ENCODE measurements at regions not wholly inside any gene's neighbourhood (a gene's known extent, or its start where the extent isn't known, plus 50 kb on each side); places are given as distances from the start of the nearest gene placed in this dataset.
A peak's percentile ranks its signal among the peaks of the same experiment; 100 is the strongest.

DNA sequence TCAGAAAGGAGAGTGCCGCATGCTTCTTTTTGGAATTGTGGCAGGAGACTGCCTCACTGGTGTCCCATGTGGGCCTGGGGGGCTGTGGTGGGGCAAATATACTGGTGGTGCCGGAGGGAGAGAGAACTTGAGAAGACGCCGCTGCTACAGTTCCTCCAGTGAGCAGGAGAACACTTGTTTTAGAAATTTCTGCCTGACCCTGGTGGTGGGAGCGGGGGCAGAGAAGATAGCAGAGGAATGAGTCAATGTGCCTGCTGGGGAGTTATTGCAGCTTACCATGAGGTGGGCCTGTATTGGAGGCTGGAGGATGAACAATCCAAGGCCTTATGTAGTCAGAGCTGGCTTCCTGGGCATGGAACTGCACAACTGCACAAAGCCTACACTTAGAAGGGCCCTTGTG, 211.8 kb downstream of the SNAPC1 start:
- Mint-ChIP-seq H3K4me1 (peaks cover 10 to 12% of the 10 kb centered on the region in 2 experiments), H3K27ac (peak overlapping the region in 2 of 3 experiments; percentile 39 to 60; a peak in 2 of 7 replicates)

More for the DNA sequence above, 211.8 kb downstream of the SNAPC1 start:
- Histone ChIP-seq H3K23me2 (ENCODE audit: insufficient read length, low read depth, low read length, poor library complexity, severe bottlenecking) (no peaks in the 10 kb centered on the region), H2BK15ac (ENCODE audit: low read depth, low read length) (no peak overlapping the region), H3T11ph (ENCODE audit: low read length) (no peak overlapping the region), H3K56ac (ENCODE audit: insufficient read length, low read depth, low read length) (no peak overlapping the region), H3K4ac (ENCODE audit: low read depth, low read length) (no peak overlapping the region; the same call in 1 of the 2 replicates), H3K9me3 (ENCODE audit: control insufficient read depth, low read depth, low read length) (no peaks in the 10 kb centered on the region), H2BK120ac (ENCODE audit: low read depth, low read length, poor library complexity, severe bottlenecking) (no peak overlapping the region), H2BK12ac (ENCODE audit: insufficient read length, low read depth, low read length) (no peak overlapping the region), H4K8ac (replicated peaks; ENCODE audit: insufficient read length, low read depth, low read length) (no peak overlapping the region), H2BK20ac (ENCODE audit: low read depth, low read length, poor library complexity, severe bottlenecking) (peak overlapping the region; percentile 26), H3K79me2 (ENCODE audit: insufficient read depth, low read length) (no peaks in the 10 kb centered on the region), H3K27me3 (ENCODE audit: insufficient read depth, low read length) (no peaks in the 10 kb centered on the region), H4K20me1 (ENCODE audit: control insufficient read depth, insufficient read depth, insufficient read length) (no peaks in the 10 kb centered on the region), H3K14ac (ENCODE audit: insufficient read depth, low read length) (no peak overlapping the region), H3K27ac (ENCODE audit: insufficient read length, low read depth, low read length) (no peak overlapping the region), H2AK5ac (ENCODE audit: insufficient read length, low read length) (no peak overlapping the region), H3K23ac (ENCODE audit: insufficient read length, low read depth, low read length) (no peak overlapping the region), H3K4me1 (ENCODE audit: insufficient read depth, low read length) (no peaks in the 10 kb centered on the region; the same call in 1 of the 2 replicates), H4K91ac (ENCODE audit: insufficient read length, low read depth, low read length) (no peak overlapping the region), H2AFZ (ENCODE audit: low read length) (no peak overlapping the region), H3K9ac (ENCODE audit: extremely low read depth, insufficient read length, low read length) (no peak overlapping the region), H3K18ac (ENCODE audit: insufficient read length, low read depth, low read length) (no peak overlapping the region), H2BK5ac (ENCODE audit: insufficient read length, low read length) (no peak overlapping the region), H4K5ac (ENCODE audit: insufficient read length, low read depth, low read length) (no peak overlapping the region), H3K79me1 (ENCODE audit: insufficient read depth, low read depth, low read length, poor library complexity, severe bottlenecking) (no peaks in the 10 kb centered on the region), H3K4me2 (ENCODE audit: insufficient read depth, insufficient read length, low read length) (no peak overlapping the region)
- no CpG with 5 or more reads among the region's 5 CpGs for WGBS (ENCODE audit: extremely low coverage, insufficient read length, low lambda C conversion rate)
- TF ChIP-seq, protein P1, sequence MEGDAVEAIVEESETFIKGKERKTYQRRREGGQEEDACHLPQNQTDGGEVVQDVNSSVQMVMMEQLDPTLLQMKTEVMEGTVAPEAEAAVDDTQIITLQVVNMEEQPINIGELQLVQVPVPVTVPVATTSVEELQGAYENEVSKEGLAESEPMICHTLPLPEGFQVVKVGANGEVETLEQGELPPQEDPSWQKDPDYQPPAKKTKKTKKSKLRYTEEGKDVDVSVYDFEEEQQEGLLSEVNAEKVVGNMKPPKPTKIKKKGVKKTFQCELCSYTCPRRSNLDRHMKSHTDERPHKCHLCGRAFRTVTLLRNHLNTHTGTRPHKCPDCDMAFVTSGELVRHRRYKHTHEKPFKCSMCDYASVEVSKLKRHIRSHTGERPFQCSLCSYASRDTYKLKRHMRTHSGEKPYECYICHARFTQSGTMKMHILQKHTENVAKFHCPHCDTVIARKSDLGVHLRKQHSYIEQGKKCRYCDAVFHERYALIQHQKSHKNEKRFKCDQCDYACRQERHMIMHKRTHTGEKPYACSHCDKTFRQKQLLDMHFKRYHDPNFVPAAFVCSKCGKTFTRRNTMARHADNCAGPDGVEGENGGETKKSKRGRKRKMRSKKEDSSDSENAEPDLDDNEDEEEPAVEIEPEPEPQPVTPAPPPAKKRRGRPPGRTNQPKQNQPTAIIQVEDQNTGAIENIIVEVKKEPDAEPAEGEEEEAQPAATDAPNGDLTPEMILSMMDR (conservative IDR thresholded peaks at IDR 0.05) = no peak
- Mint-ChIP-seq H3K9me3 (peaks cover 26 to 33% of the 10 kb centered on the region in 2 experiments), H3K4me3 (no peak overlapping the region), H3K36me3 (ENCODE audit: insufficient read depth in 1 of 3, low read depth in 3 of 3) (peaks cover 11 to 27% (median 16%) of the 10 kb centered on the region in 3 experiments), H3K27me3 (ENCODE audit: low read depth) (peaks cover 3% of the 10 kb centered on the region; the same call in 1 of the 2 replicates)
- no peak for DNase-seq

Data from H9 (cell line).